BJ (cell line): ENCODE measurements at regions not wholly inside any gene's neighbourhood (a gene's known extent, or its start where the extent isn't known, plus 50 kb on each side); places are given as distances from the start of the nearest gene placed in this dataset.
"Not testable (repeated sequence)": the region's sequence is repeated elsewhere in the genome, so short reads cannot be mapped to it uniquely, and the experiment has no call there.

Experiments used
- CTCF ChIA-PET: fragments of 350-600 bp; formaldehyde crosslinking; extraction: SDS; loops from one replicate; lab custom pipeline; 2021; ENCODE audit warnings: antibody characterized with exemption, inconsistent platforms; lab: Yijun Ruan, JAX
- POLR2A ChIA-PET: fragments of 300-600 bp; sonication (Branson Sonifier 250); formaldehyde crosslinking; extraction: SDS; loops from one replicate; lab custom pipeline; 2021; ENCODE audit warnings: antibody characterized with exemption; lab: Charles Lee
- DNase-seq: peaks from one replicate; pipeline ENCODE4 v3.0.0-alpha.2; 2011; ENCODE audit warnings: low read depth
- H3K27me3 ChIP-seq: 2 replicates; pipeline ENCODE4 v1.6.0; 2011; ENCODE audit warnings: low read length; ENCODE audit not compliant: control insufficient read depth, insufficient read depth
- H3K36me3 ChIP-seq: 2 replicates; pipeline ENCODE4 v1.5.1; 2011; ENCODE audit warnings: low read length; ENCODE audit not compliant: control insufficient read depth, insufficient read depth
- H3K4me3 ChIP-seq: 2 replicates; pipeline ENCODE4 v1.5.1; 2011; ENCODE audit warnings: low read depth, mild to moderate bottlenecking, control low read depth, low read length
- TF ChIP-seq, protein P1 (sequence below): IDR thresholded peaks from 2 replicates; pipeline ENCODE4 v1.5.1; 2011; ENCODE audit warnings: low read depth, mild to moderate bottlenecking, control low read depth, inconsistent platforms, low read length, moderate library complexity; ENCODE audit not compliant: insufficient read depth

DNA sequence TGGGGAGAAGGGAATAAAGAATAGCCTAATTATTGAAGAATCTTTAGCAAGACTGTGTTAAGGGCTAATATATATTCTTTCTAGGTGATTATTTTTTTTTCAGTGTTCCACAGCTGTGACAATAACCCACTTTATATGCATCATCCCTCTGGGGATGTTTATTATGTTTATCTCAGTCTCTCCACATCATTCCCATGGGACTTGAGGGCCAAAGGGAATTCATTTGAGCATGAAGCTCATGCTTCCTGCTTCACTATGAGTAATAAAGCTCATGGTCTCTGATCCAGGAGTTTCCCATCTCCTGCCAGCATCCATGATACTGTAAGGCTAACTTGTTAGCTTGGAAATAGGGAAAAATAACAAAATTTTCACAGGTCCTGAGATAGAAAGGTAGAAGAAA, 1888.4 kb downstream of the LRRC4C start:
- DNase-seq = no peak
- Histone ChIP-seq H3K4me3 (no peak overlapping the region), H3K36me3 (no peaks in the 10 kb centered on the region), H3K27me3 (no peaks in the 10 kb centered on the region)
- ChIA-PET POLR2A (no interaction called here), CTCF (no interaction called here)
- TF ChIP-seq, protein P1, sequence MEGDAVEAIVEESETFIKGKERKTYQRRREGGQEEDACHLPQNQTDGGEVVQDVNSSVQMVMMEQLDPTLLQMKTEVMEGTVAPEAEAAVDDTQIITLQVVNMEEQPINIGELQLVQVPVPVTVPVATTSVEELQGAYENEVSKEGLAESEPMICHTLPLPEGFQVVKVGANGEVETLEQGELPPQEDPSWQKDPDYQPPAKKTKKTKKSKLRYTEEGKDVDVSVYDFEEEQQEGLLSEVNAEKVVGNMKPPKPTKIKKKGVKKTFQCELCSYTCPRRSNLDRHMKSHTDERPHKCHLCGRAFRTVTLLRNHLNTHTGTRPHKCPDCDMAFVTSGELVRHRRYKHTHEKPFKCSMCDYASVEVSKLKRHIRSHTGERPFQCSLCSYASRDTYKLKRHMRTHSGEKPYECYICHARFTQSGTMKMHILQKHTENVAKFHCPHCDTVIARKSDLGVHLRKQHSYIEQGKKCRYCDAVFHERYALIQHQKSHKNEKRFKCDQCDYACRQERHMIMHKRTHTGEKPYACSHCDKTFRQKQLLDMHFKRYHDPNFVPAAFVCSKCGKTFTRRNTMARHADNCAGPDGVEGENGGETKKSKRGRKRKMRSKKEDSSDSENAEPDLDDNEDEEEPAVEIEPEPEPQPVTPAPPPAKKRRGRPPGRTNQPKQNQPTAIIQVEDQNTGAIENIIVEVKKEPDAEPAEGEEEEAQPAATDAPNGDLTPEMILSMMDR = no peak

DNA sequence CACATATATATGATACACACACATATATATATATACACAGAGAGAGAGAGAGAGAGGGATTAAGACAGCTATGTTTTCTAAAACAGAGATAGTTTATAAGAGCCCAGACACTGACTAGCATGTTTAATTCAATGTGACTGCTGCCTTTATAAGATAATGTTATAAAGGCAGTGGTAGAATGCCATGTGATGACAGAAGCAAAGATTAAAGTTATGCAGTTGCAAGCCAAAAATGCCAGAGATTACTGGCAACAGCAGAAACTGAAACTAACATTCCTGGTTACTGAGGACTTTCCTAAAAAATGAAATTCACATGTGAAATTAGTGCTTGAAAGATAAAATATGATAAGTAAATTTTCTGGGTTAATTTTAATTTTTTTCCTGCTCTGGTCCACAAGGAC, 1888.9 kb downstream of the LRRC4C start:
- no peak for DNase-seq
- ChIA-PET POLR2A (no interaction called here), CTCF (no interaction called here)
- Histone ChIP-seq H3K4me3 (no peak overlapping the region), H3K36me3 (no peaks in the 10 kb centered on the region), H3K27me3 (no peaks in the 10 kb centered on the region)
- TF ChIP-seq, protein P1 = no peak

DNA sequence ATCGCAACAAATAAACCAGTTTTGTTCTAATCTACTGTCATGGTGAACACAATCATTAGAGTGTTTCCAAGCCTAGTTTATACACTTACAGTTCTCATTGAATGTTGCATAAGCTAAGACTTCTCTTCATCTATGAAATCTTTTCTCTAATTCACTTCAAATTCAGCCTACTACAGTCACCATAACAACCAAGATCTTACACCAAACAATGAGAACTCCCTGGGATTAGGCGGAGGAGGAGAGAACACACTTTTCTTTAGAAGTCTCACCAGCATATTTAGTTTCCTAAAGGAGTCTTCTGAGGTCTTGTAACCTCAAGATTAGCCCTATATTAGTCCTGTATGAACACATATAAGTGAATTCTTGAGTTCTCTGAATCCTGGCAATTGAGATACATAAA, 1889.7 kb downstream of the LRRC4C start:
- ChIA-PET POLR2A (no interaction called here), CTCF (interaction anchor here (0.5 kb wide), 1 partner anchor 394 kb away, joined by 3 read pairs; no protein-coding TSS in a partner anchor)
- TF ChIP-seq, protein P1 = no peak
- Histone ChIP-seq H3K4me3 (no peak overlapping the region), H3K27me3 (no peaks in the 10 kb centered on the region), H3K36me3 (no peaks in the 10 kb centered on the region)
- no peak for DNase-seq

DNA sequence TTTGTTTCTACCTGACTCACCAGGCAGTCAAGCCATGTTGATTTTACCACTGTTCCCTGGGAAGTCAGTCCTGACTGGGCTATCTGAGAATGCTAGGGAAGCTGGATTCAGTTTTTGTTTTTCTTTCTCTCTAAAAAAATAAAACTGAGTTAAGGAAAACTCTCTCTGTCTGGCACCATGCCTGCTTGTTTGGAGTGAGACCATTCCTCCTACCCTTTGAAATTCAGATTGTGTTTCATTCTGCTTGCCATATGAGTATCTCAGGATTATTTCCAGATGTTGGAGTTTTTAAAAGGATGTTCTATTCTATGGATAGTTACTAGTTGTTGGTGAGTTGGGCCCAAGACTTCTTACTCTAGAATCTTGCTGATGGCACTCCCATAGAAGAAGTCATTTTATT, 1917.0 kb downstream of the LRRC4C start:
- POLR2A ChIA-PET = no interaction called here
- no peak overlapping the region for H3K4me3 ChIP-seq
- no peaks in the 10 kb centered on the region for H3K36me3 ChIP-seq
- no peak for DNase-seq
- CTCF ChIA-PET = no interaction called here
- H3K27me3 ChIP-seq = no peaks in the 10 kb centered on the region
- TF ChIP-seq, protein P1 = no peak

DNA sequence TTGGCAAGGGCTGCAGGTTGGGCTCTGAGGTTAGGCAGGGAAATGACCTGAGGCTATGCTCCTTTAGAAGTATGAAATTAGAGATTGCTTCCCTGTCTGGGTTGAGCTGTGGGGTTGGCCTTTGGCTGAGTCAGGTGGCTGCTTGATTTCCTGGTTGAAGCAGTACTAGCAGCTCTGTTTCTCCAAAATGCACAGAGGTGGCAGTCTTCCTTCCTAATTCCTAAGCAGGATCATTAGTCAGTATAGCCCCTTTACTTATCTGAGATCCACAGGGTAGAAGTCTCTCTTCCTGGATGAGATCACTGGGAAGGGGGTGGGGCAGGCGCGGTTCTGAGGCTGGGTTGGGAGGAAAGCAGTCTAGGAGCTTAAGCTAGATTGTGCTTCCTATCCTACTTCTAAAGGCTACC, 1917.5 kb downstream of the LRRC4C start:
- no peaks in the 10 kb centered on the region for H3K36me3 ChIP-seq
- no peak overlapping the region for H3K4me3 ChIP-seq
- CTCF ChIA-PET = no interaction called here
- POLR2A ChIA-PET = no interaction called here
- H3K27me3 ChIP-seq = no peaks in the 10 kb centered on the region
- TF ChIP-seq, protein P1 = no peak
- DNase-seq = no peak

DNA sequence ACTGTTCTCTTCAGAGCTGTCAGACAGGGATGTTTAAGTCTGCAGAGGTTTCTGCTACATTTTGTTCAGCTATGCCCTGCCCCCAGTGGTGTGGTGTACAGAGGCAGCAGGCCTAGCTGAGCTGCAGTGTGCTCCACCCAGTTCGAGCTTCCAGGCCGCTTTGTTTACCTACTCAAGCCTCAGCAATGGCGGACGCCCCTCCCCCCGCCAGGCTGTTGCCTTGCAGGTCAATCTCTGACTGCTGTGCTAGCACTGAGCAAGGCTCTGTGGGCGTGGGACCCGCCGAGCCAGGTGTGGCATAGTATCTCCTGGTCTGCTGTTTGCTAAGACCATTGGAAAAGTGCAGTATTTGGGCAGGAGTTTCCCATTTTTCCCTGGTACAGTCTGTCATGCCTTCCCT, 1923.1 kb downstream of the LRRC4C start:
- H3K4me3 ChIP-seq, H3K36me3 ChIP-seq, H3K27me3 ChIP-seq, CTCF ChIA-PET, POLR2A ChIA-PET, DNase-seq: not testable (repeated sequence)
